NCI-H748 (cell line): ENCODE measurements at regions not wholly inside any gene's neighbourhood (a gene's known extent, or its start where the extent isn't known, plus 50 kb on each side); places are given as distances from the start of the nearest gene placed in this dataset.

Experiments used
- DNase-seq: peaks from one replicate; lab custom pipeline; 2025; ENCODE audit not compliant: unreplicated experiment; lab: John Stamatoyannopoulos, UW

GRCh38 chr1:82923931-82924330 is 1075.0 kb downstream of the TTLL7 start:
- no peak for DNase-seq

GRCh38 chr1:82921759-82922158 is 1077.2 kb downstream of the TTLL7 start:
- no peak for DNase-seq

- DNase-seq, result no peak
Observed at GRCh38 chr1:82920418-82921248, 1078.3 kb downstream of the TTLL7 start.

- no peak for DNase-seq
Observed at GRCh38 chr1:82919837-82920236, 1079.1 kb downstream of the TTLL7 start.

GRCh38 chr1:82907313-82907712 is 1091.6 kb downstream of the TTLL7 start:
- DNase-seq, result no peak

- DNase-seq, result no peak
Observed at GRCh38 chr1:82903626-82904025, 1095.3 kb downstream of the TTLL7 start.

GRCh38 chr1:82901561-82901960 is 1097.4 kb downstream of the TTLL7 start:
- no peak for DNase-seq

- no peak for DNase-seq
Observed at GRCh38 chr1:82901118-82901517, 1097.8 kb downstream of the TTLL7 start.

- DNase-seq, result no peak
Observed at GRCh38 chr1:82899017-82899416, 1098.3 kb downstream of the ADGRL2 start.

GRCh38 chr1:82897549-82897948 is 1096.8 kb downstream of the ADGRL2 start:
- no peak for DNase-seq

GRCh38 chr1:82896036-82896435 is 1095.3 kb downstream of the ADGRL2 start:
- DNase-seq, result no peak

- no peak for DNase-seq
Observed at GRCh38 chr1:82894635-82895034, 1093.9 kb downstream of the ADGRL2 start.

GRCh38 chr1:82893712-82894470 is 1093.2 kb downstream of the ADGRL2 start:
- DNase-seq, result no peak

GRCh38 chr1:82880506-82880905 is 1079.8 kb downstream of the ADGRL2 start:
- no peak for DNase-seq

- no peak for DNase-seq
Observed at GRCh38 chr1:82879701-82880305, 1079.1 kb downstream of the ADGRL2 start.

GRCh38 chr1:82875170-82875569 is 1074.4 kb downstream of the ADGRL2 start:
- DNase-seq, result no peak

- no peak for DNase-seq
Observed at GRCh38 chr1:82874041-82874440, 1073.3 kb downstream of the ADGRL2 start.

GRCh38 chr1:82870332-82870731 is 1069.6 kb downstream of the ADGRL2 start:
- no peak for DNase-seq

- DNase-seq, result no peak
Observed at GRCh38 chr1:82867781-82868180, 1067.0 kb downstream of the ADGRL2 start.

GRCh38 chr1:82861749-82862148 is 1061.0 kb downstream of the ADGRL2 start:
- DNase-seq, result no peak

- DNase-seq, result no peak
Observed at GRCh38 chr1:82858031-82858430, 1057.3 kb downstream of the ADGRL2 start.

- DNase-seq, result no peak
Observed at GRCh38 chr1:82849460-82849859, 1048.7 kb downstream of the ADGRL2 start.
